HEK293T (cell line): ENCODE measurements at regions not wholly inside any gene's neighbourhood (a gene's known extent, or its start where the extent isn't known, plus 50 kb on each side); places are given as distances from the start of the nearest gene placed in this dataset.

ENCODE experiments used
- CTCF ChIA-PET: fragments of 350-600 bp; formaldehyde crosslinking; extraction: SDS; loops from one replicate; lab custom pipeline; 2021; ENCODE audit warnings: antibody characterized with exemption, inconsistent platforms; lab: Yijun Ruan, JAX
- POLR2A ChIA-PET: fragments of 350-600 bp; formaldehyde crosslinking; extraction: SDS; loops from one replicate; lab custom pipeline; 2020; ENCODE audit warnings: antibody characterized with exemption, inconsistent platforms; lab: Yijun Ruan, JAX
- DNase-seq: peaks from one replicate; pipeline ENCODE4 v3.0.0; 2012; ENCODE audit warnings: mixed read lengths; ENCODE audit errors: extremely low spot score
- ARNT ChIP-seq: fragments of 450-650 bp; IDR thresholded peaks from 2 replicates; pipeline ENCODE4 v1.6.1; 2017; ENCODE audit warnings: mild to moderate bottlenecking
- BHLHE40 ChIP-seq: fragments of 450-650 bp; IDR thresholded peaks from 2 replicates; pipeline ENCODE4 v1.6.1; 2016; ENCODE audit warnings: mild to moderate bottlenecking, moderate library complexity, borderline replicate concordance
- CTBP1 ChIP-seq: fragments of 450-650 bp; IDR thresholded peaks from 2 replicates; pipeline ENCODE4 v1.6.1; 2016; ENCODE audit warnings: borderline replicate concordance
- ELF4 ChIP-seq: fragments of 450-650 bp; IDR thresholded peaks from 2 replicates; pipeline ENCODE4 v1.6.1; 2017; ENCODE audit warnings: antibody characterized with exemption
- FOXA1 ChIP-seq: fragments of 450-650 bp; IDR thresholded peaks from 2 replicates; pipeline ENCODE4 v1.6.1; 2016; ENCODE audit warnings: mild to moderate bottlenecking
- FOXK2 ChIP-seq: fragments of 450-650 bp; IDR thresholded peaks from 2 replicates; pipeline ENCODE4 v1.6.1; 2016; ENCODE audit warnings: mild to moderate bottlenecking
- FOXM1 ChIP-seq: fragments of 450-650 bp; IDR thresholded peaks from 2 replicates; pipeline ENCODE4 v1.6.1; 2017; ENCODE audit warnings: mild to moderate bottlenecking, borderline replicate concordance
- HDGF ChIP-seq: fragments of 450-650 bp; IDR thresholded peaks from 2 replicates; pipeline ENCODE4 v1.6.1; 2017; ENCODE audit warnings: antibody characterized with exemption, borderline replicate concordance
- L3MBTL2 ChIP-seq: fragments of 450-650 bp; conservative IDR thresholded peaks from 2 replicates; pipeline ENCODE4 v1.6.1; 2016; ENCODE audit warnings: mild to moderate bottlenecking
- LEF1 ChIP-seq: fragments of 450-650 bp; IDR thresholded peaks from 2 replicates; pipeline ENCODE4 v1.6.1; 2017; ENCODE audit warnings: mild to moderate bottlenecking, borderline replicate concordance
- NFRKB ChIP-seq: fragments of 450-650 bp; IDR thresholded peaks from 2 replicates; pipeline ENCODE4 v1.6.1; 2016; ENCODE audit warnings: mild to moderate bottlenecking, moderate library complexity
- PKNOX1 ChIP-seq: fragments of 450-650 bp; IDR thresholded peaks from 2 replicates; pipeline ENCODE4 v1.6.1; 2016
- SP1 ChIP-seq: fragments of 450-650 bp; IDR thresholded peaks from 2 replicates; pipeline ENCODE4 v1.6.1; 2017
- SUZ12 ChIP-seq: fragments of 450-650 bp; IDR thresholded peaks from 2 replicates; pipeline ENCODE4 v1.6.1; 2016; ENCODE audit warnings: mild to moderate bottlenecking
- TARDBP ChIP-seq: fragments of 450-650 bp; IDR thresholded peaks from 2 replicates; pipeline ENCODE4 v1.6.1; 2016
- ZNF384 ChIP-seq: fragments of 450-650 bp; IDR thresholded peaks from 2 replicates; pipeline ENCODE4 v1.6.1; 2016

- ChIA-PET CTCF (no interaction called here), POLR2A (no interaction called here)
- no peak for DNase-seq
- no peak for TF ChIP-seq SP1
- no peak for TF ChIP-seq ARNT
- TF ChIP-seq HDGF: no peak
- no peak for TF ChIP-seq LEF1
- no peak for TF ChIP-seq PKNOX1
- no peak for TF ChIP-seq CTBP1
- TF ChIP-seq FOXK2: no peak
- TF ChIP-seq FOXM1: no peak
- no peak for TF ChIP-seq NFRKB
- TF ChIP-seq L3MBTL2: no peak
- no peak for TF ChIP-seq BHLHE40
Measured at GRCh38 chr1:218079347-218079746, 205.7 kb upstream of the RRP15 start.

GRCh38 chr1:218079820-218080219 lies 205.3 kb upstream of the RRP15 start:
- POLR2A ChIA-PET: no interaction called here
- DNase-seq: no peak
- no peak for TF ChIP-seq ZNF384
- TF ChIP-seq BHLHE40: no peak
- TF ChIP-seq SUZ12: no peak
- no peak for TF ChIP-seq SP1
- TF ChIP-seq PKNOX1: no peak
- TF ChIP-seq NFRKB: no peak
- no peak for TF ChIP-seq TARDBP
- TF ChIP-seq FOXK2: no peak
- no peak for TF ChIP-seq L3MBTL2
- CTCF ChIA-PET: no interaction called here

- no peak for TF ChIP-seq ZNF384
- POLR2A ChIA-PET: no interaction called here
Measured at GRCh38 chr1:218080863-218081262, 204.2 kb upstream of the RRP15 start.

GRCh38 chr1:218081358-218081757 lies 203.7 kb upstream of the RRP15 start:
- DNase-seq: no peak
- TF ChIP-seq CTBP1 (no peak), L3MBTL2 (no peak), LEF1 (no peak), FOXA1 (no peak), HDGF (no peak), BHLHE40 (no peak), ARNT (no peak), FOXK2 (no peak), SUZ12 (no peak), FOXM1 (no peak), ZNF384 (no peak), TARDBP (no peak), SP1 (no peak), PKNOX1 (no peak), NFRKB (no peak), ELF4 (no peak)
- CTCF ChIA-PET: no interaction called here
- POLR2A ChIA-PET: no interaction called here

More at GRCh38 chr1:218080863-218081262, 204.2 kb upstream of the RRP15 start:
- no peak for DNase-seq
- CTCF ChIA-PET: no interaction called here

GRCh38 chr1:218090459-218090858 lies 194.6 kb upstream of the RRP15 start:
- TF ChIP-seq ZNF384 (no peak), ARNT (no peak)
- ChIA-PET CTCF (no interaction called here), POLR2A (no interaction called here)
- DNase-seq: no peak

GRCh38 chr1:218101409-218101808 lies 183.7 kb upstream of the RRP15 start:
- no peak for DNase-seq
- POLR2A ChIA-PET: no interaction called here
- TF ChIP-seq PKNOX1 (peak; percentile 44), BHLHE40 (no peak), ELF4 (no peak)
- CTCF ChIA-PET: no interaction called here

GRCh38 chr1:218108034-218108433 lies 177.1 kb upstream of the RRP15 start:
- ChIA-PET POLR2A (no interaction called here), CTCF (no interaction called here)
- TF ChIP-seq HDGF (no peak), SP1 (no peak), TARDBP (no peak), FOXM1 (no peak), ZNF384 (no peak), LEF1 (no peak), SUZ12 (no peak), FOXA1 (no peak), L3MBTL2 (no peak), FOXK2 (no peak), PKNOX1 (no peak), NFRKB (no peak), CTBP1 (no peak), ARNT (no peak)
- DNase-seq: no peak
